HG02943 (cell line): ENCODE measurements at regions not wholly inside any gene's neighbourhood (a gene's known extent, or its start where the extent isn't known, plus 50 kb on each side); places are given as distances from the start of the nearest gene placed in this dataset.

ENCODE experiments used
- ATAC-seq: cut with Tn5 transposase; IDR thresholded peaks from one replicate; pipeline ENCODE4 v1.9.1; 2021; ENCODE audit warnings: mild to moderate bottlenecking, low read depth, moderate library complexity; ENCODE audit not compliant: unreplicated experiment

DNA sequence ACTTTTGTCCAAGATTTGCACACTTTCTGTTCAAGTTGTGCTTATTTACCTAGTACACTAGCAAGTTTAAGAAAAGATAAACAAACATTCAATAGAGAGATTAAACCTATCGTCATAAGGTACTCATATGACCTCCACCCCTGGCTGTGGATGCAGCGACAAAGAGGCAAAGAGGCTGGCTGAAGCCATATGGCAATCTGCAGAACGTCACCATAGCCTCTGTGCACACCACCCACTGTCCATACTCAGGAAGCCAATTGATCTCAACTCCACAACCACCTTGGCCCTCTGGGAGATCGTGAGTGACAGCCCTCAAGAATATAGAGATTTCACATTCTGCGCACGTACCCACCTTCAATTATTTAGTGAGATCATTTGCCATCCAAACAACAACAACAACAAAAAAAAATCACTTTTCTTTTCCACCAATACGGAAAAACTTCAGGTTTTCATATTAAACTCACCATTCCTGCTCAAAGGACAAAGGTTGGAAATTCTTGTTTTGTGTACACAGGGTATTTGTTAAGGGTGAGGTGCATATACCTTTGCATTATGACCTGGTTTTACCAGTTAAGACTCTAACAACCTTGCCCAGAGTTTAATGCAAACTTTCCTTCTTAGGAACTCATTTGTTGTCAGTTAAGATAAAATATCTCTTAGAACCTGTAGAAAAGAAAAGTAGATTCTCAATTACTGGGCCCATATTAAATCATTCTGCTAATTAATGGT lies 243.0 kb upstream of the FSTL5 start:
- no peak for ATAC-seq

DNA sequence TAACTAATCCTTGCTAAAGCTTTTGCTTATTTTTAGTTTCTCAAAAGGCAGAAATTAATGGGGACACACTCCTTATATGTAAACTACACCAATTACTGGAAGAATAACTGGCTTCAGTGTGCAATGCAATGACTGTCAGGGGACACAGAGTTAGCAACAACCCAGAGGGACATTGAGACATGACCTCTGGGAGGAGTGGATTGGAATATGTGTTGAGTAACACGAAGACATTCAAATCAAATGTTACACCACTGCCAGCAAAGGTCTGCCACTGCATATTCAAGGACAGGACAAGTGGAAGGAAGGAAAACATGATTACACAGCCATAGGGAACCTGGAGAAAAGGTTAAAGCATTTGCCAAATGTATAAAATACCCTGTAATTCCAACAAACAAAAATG lies 240.1 kb upstream of the FSTL5 start:
- no peak for ATAC-seq

DNA sequence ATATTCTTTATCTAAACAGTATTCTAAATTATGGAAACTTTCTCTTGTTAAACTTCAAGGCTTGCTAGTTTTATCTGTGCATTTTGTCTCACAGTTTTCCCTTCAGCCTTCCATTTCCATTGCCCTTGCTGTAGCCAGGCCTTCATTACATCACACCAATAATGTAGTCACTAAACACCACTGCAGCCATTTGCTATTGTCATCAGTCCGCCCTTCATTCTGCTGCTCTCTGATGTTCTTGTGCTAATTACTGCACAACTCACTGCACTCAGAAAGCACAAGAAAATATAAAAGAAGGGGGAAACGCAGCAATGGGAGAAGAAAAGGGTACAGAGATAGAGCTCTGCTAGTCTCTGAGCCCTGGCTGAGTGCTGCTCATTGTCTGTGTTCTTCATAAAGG lies 239.6 kb upstream of the FSTL5 start:
- no peak for ATAC-seq

DNA sequence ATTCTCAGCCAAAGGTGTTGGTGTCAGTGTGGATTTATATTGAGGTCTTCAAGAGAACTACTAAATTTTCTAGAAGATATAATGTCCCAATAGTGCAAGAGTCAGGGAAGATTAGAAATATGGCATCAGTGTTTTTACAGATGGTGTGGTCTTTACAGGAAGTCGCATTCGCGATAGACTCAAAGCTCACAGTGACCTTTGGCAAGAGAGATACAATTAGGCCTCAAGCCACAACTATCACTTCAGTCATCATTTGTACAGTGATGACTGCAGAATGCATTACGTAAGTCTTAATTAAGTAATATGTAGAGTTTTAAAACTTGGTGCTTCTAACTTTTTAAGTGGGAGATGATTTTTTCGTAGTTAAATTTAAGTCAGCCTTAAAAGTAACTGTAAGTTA lies 237.2 kb upstream of the FSTL5 start:
- ATAC-seq = no peak

DNA sequence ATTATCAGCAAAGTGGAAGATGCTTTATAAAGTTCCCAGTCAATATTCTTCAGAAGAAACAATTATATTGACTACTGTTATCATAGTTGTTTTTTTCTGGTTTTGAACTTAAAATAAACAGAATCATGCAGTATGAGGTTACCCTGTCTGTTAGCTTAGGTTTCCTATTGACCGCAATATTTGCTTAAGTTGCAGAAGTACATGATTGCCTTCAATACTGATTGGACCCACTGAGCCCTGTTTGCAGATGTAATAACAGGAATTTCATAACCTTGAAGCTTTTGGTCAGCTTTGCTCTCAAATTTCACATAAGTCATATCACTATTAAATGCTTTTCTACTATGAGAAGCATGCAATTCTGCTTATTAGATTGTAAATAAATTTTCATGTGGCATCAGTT lies 229.1 kb upstream of the FSTL5 start:
- no peak for ATAC-seq

DNA sequence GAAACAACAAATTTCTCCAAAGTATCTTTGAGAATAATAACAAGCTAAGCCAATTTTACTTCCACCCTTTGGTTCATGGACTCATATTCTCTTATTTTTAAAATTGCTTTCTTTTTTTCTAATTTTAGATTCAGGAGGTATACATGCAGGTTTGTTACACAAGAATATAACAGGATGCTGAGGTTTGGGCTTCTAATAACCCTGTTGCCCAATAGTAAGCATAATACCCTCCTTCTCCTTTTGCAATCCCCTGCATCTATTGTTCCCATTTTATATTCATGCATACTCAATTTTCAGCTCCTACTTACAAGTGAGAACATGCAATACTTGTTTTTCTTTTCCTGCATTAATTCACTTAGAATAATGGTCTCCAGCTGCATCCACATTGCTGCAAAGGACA lies 202.3 kb upstream of the FSTL5 start:
- no peak for ATAC-seq

DNA sequence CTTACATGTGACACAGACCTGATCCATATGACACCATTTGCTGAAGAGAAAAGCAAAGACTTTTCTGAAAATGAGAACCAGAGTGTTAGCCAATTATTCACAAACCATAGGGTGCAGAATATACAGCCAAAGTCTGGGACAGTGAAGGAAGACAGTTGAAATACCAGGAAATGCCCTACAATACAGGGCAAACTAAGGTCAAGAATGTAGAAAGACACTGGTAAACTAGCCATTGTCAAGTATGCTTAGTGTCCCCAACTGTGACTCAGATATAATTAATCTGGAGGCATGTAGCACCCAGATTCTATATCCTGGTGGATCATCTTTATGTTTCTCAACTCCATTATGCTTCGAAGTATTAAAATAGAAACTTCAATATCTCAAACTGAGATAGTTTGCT lies 200.9 kb upstream of the FSTL5 start:
- no peak for ATAC-seq

DNA sequence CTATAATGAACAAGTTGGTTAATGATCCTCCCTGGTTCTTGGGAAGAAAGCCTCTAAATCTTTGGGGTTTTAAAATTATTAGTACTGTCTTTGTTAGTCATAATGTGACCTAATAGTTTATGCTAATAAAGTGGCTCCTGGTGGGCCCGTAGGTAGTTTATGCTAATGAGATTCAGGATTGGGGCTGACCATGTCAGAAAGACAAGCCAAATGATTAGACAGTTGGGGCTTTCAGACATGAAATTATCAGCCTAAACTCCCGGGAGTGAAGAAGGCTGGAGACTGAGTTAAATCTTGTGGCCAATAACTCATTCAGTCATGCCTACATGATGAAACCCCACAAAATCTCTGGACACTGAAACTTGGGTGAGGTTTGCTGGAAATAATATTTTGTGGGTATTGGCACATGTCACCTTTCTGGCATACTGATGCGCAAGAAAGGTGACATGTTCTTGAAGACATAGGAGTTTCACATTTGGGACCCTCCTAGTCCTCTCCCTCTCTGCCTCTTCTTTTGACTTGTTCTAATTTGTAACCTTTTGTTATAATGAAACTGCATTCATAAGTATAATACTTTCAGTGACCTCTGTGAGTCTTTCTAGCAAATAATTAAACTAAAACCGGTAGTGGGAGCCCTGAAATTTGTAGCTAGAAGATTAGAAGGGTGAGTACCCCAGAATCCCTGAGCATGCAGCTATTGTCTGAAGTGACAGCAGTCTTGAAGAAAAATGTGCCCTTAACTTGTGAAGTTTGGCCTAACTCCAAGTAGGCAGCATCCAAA lies 196.8 kb upstream of the FSTL5 start:
- peak; percentile 47 for ATAC-seq

DNA sequence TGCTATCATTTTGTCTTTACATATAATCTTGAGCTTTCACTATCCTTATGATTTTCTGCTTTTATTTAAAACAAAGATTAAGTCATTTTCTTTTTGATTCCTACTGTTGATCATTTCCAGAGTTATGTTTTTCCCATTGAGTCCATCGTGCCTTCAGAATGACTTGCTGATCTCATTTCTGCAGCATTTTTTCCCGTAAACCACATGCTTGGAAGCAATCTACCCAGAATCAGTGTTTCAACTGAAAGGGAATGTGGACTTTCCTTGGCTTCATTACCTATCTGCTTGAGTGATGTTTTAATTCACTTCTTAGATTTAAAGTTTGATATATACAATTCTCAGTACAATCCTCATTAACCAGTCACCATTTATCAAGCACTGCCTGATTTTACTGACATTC lies 192.4 kb upstream of the FSTL5 start:
- no peak for ATAC-seq

DNA sequence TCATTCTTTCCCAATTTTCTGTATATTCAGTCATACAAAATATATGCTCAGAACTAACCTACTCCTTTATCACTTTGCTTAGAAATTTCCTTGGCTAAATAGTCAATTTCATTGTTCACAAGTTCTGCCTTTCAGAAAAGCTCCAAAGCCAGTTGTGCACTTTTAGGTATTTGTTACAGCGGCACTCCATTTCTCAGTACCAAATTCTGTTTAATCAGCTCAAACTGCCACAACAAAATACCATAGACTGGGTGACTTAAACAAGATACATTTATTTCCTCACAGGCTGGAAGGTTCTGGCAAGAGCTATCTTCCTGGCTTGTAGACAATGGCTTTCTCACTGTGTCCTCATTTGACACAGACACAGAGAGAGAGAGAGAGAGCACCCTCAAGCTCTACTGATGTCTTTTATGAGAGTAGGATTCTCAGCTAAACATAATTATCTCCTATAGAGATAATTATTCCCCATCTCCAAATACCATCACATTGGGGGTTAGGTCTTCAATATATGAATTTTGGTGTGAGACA lies 188.8 kb upstream of the FSTL5 start:
- no peak for ATAC-seq

DNA sequence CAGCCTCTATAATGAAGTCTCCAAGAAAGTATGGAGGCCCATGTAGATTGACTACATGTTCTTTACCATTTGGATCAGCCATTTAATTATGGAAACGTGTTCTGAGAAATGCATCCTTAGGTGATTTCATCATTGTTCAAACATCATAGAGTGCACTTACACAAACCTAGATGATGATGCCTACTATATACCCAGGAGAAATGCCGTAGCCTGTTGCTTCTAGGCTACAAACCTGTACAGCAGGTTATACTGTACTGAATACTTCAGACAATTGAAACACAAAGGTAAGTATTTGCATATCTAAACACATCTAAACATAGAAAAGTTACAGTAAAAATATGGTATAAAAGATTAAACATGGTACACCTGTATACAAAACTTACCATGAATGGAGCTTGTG lies 186.5 kb upstream of the FSTL5 start:
- ATAC-seq = no peak

DNA sequence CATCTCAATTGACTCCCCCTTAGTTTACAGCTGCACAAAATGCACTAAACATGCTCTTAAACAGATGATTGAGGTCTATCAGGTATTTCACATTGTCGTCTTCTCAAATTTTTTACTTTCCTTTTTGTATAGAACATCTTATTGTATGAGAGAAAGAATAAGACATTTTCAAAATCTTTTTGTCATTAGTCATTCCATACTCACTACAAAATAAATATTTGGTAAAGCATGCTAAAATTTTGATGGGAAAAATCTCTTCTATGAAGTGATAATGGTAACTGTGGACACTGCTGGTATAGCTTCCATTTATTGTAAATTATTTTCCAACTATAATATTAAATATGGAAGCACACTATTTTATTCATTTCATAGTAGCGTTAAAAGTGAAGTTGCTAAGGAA lies 185.6 kb upstream of the FSTL5 start:
- no peak for ATAC-seq

DNA sequence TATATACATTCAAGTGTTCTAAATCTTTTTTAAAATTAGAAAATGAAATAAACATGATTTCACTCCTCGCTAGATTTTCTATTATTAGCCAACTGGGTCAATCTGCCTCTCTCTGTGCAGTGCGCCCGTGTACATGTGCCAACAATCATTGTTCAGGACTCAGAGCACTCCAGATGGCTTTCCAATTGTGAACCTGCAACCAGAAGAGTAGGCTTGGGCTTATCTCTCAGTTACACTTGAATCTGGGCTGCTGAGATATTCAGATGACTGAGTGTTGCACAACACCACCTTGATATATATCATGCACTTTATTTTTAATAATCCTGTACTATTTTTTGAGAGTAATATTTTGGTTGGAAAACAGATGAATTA lies 184.0 kb upstream of the FSTL5 start:
- ATAC-seq = no peak

DNA sequence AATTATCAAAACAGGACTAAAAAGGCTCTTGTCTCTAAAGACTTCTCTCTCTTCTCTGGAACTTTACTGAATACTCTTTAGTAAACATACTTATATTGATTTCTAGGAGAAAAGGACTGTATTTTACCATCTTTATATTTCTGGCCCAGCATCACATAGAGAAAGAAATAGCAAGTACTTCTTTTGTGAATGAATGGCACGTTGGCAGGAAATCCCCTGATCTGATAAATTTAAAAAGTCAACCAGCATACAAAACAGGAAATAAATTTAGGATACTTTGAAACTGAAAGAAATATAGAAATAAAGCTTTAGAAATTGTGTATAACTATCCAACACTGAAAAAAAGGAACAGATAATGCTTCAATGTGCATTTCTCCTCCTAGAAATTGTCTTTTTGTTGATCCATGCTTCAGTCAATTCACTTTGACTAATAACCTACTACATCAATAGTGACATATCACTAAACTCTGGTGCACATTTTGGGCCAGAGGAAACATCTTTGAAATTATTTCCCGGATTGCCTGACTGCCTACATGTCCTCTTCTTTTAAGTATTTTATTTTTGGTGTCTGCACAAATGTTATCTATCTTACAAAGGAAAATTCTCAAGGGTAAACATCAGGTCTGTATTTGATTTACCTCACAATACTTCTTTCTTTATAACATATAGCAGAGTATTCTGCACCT lies 183.5 kb upstream of the FSTL5 start:
- no peak for ATAC-seq

DNA sequence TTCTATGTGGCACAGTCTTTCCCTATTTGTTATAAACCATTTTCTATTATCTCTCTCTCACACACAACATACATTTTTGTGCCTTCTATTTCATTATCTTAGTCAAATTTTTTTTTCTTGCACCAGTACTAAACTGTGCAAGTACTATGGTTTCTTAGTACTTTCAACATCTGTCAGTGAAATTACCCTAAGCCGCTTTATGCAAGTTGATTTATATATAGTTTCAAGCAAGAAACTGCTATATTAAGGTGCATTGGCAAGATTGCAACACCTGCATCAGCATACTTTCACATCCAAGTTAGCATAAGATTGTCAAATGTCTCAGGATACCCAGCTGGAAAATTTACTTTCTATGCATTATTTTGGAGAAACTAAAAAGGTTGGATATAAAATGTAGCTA lies 180.2 kb upstream of the FSTL5 start:
- no peak for ATAC-seq

DNA sequence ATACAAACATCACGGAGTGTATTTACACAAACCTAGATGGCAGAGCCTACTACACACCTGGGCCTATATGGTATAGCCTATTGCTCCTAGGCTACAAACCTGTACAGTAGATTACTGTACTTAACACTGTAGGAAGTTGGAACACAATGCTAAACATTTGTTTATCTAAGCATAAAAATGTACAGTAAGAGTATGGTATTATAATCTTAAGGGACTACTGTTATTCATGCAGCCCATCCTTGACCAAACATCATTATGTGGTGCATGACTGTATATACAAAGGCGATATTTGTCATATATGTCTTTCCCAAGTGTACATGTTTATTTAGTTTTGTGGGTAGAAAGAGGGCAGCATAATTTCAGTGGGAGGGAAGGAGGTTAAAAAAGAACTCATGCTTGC lies 177.7 kb upstream of the FSTL5 start:
- no peak for ATAC-seq

DNA sequence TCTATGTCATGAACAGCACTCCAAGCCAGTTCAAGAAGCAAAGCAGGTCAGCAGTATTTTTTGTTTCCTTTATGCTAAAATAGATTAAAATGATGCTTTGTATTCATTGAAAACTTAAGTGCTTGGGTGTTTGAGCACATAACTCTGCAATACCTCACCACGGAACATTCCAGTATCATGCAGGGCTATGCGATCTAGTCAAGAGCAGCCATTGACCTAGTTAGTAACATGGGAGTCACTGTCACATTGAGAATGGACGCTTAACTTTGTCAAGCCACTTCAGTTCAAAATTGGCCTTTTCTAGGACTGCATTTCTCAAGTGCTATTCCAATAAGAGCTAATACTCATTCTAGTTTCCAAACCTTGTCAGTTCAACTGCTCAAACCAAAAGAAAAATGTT lies 160.1 kb upstream of the FSTL5 start:
- ATAC-seq = no peak

DNA sequence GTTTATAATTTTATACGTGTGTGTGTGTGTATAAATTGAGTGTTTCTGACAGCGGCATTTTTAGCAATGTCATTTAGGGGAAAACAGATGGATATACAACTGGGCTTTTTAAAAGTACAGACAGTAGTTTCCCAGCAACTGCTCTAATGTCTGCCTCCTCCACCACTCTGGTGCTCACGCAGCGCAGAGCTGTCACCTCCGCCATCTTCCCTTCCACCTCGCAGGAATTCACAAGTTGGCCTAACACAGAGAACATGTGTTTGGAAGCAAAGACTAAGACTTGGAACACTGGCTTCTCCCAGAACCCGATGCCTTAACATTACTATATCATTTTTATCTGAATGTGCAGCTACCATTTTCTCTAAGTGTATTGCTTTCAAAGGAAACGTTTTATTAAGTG lies 158.3 kb upstream of the FSTL5 start:
- ATAC-seq = no peak

DNA sequence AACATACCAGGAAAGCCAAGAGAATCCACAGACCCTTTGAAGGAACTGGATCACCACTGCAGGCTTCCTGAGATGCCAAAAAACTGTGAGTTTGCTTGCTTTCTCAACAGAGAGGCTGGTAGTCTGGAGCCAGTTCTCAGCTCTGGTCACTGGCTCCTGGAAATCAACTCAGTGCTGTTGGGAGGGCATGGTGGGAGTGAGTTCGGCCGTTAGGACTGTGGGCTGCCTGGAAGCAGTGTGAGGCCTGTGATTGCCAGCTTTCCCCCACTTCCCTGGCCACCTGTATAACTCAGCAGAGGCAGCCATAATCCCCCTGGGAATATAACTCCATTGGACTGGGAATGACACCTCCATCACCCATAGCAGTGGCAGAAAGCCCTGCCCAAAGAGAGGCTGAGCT lies 122.0 kb upstream of the FSTL5 start:
- ATAC-seq = no peak

DNA sequence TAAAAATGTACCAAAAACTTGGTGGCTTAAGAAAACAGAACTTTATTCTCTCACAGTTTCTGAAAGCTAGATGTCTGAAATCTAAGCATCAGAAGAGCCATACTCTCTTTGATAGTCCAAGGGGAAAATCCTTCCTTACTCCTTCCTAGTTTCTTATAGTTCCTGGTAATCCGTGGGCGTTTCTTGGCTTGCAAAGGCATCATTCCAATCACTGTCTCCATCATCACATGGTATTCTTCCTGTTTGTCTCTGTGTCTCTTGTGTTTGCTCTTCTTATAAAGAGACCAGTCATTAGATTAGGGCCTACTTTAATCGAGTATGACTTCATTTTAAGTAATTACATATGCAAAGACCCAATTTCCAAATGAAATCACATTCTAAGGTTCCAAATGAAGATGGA lies 118.9 kb upstream of the FSTL5 start:
- no peak for ATAC-seq

DNA sequence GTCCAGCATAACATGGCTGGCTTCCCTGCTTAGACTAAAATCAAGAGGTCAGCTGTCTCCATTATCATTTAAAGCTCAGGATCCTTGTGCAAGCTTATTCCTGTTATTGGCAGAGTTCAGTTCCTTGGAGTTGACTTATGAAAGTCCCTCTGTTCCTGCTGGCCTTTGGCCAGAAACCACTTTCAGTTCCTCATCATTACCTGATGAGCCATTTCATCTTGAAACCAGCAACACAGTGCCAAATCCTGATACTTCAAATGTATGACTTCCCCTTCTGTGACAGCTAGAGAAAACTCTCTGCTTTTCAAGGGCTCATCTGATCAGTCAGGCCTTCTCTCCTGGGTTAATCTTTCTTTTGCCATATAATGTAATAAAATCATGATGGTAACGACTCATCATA lies 110.6 kb upstream of the FSTL5 start:
- ATAC-seq = peak; percentile 74

DNA sequence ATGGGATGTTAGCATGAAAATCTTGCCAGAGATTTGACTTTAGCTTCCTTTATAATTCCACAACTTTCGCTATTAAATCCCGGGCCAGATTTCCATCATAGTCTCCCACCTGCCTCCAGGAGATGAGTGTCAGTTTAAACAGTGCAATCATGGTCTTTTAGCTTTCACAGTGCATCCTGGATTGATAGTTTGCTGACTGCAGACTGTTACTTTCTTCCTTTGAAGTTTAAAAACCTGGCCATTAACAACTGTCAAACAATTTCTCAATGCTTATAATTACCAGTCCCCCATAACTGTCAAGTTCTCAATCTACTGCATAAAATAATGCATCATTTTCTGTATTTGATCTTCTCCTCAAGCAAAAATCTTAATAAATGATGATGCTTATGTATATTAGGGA lies 108.4 kb upstream of the FSTL5 start:
- ATAC-seq = no peak
